ENCODE measurements at regions not wholly inside any gene's neighbourhood (a gene's known extent, or its start where the extent isn't known, plus 50 kb on each side); places are given as distances from the start of the nearest gene placed in this dataset.

- H3K27me3 Mint-ChIP-seq (ENCODE audit: low read depth): no peaks in the 10 kb centered on the region
- no peak overlapping the region for H3K4me3 Mint-ChIP-seq
- no peaks in the 10 kb centered on the region for H3K9me3 Mint-ChIP-seq
- no peaks in the 10 kb centered on the region for H3K36me3 Mint-ChIP-seq (ENCODE audit: low read depth)
- peak overlapping the region in 2 of 3 experiments; percentile 3 to 24 for H3K27ac Mint-ChIP-seq
- peaks cover 7% of the 10 kb centered on the region for H3K4me1 Mint-ChIP-seq
- no peak for TF ChIP-seq CTCF (IDR thresholded peaks at IDR 0.05; ENCODE audit: unreplicated experiment in 3 of 3)
These were observed 532.7 kb upstream of the ST8SIA4 start for GRCh38 chr5:101435768-101436167.

- Mint-ChIP-seq H3K4me3 (no peak overlapping the region), H3K4me1 (peaks cover 7% of the 10 kb centered on the region), H3K36me3 (ENCODE audit: low read depth) (no peaks in the 10 kb centered on the region), H3K9me3 (no peaks in the 10 kb centered on the region), H3K27me3 (ENCODE audit: low read depth) (no peaks in the 10 kb centered on the region), H3K27ac (no peak overlapping the region)
- no peak for TF ChIP-seq CTCF (IDR thresholded peaks at IDR 0.05; ENCODE audit: unreplicated experiment in 3 of 3)
These were observed 528.1 kb upstream of the ST8SIA4 start for GRCh38 chr5:101431201-101431600.

- Mint-ChIP-seq H3K27ac (no peak overlapping the region), H3K36me3 (ENCODE audit: low read depth) (no peaks in the 10 kb centered on the region), H3K4me3 (no peak overlapping the region), H3K4me1 (peaks cover 1% of the 10 kb centered on the region), H3K27me3 (ENCODE audit: low read depth) (no peaks in the 10 kb centered on the region), H3K9me3 (no peaks in the 10 kb centered on the region)
- no peak for TF ChIP-seq CTCF (IDR thresholded peaks at IDR 0.05; ENCODE audit: unreplicated experiment in 3 of 3)
These were observed 527.5 kb upstream of the ST8SIA4 start for GRCh38 chr5:101430551-101430950.

- H3K4me3 Mint-ChIP-seq: no peak overlapping the region
- no peaks in the 10 kb centered on the region for H3K4me1 Mint-ChIP-seq
- H3K9me3 Mint-ChIP-seq: no peaks in the 10 kb centered on the region
- H3K36me3 Mint-ChIP-seq (ENCODE audit: low read depth): no peaks in the 10 kb centered on the region
- H3K27ac Mint-ChIP-seq: no peak overlapping the region
- H3K27me3 Mint-ChIP-seq (ENCODE audit: low read depth): no peaks in the 10 kb centered on the region
- no peak for TF ChIP-seq CTCF (IDR thresholded peaks at IDR 0.05; ENCODE audit: unreplicated experiment in 3 of 3)
These were observed 526.2 kb upstream of the ST8SIA4 start for GRCh38 chr5:101429241-101429640.

GRCh38 chr5:101425339-101425859 lies 522.3 kb upstream of the ST8SIA4 start:
- Mint-ChIP-seq H3K27ac (no peak overlapping the region), H3K4me1 (no peaks in the 10 kb centered on the region), H3K36me3 (ENCODE audit: low read depth) (no peaks in the 10 kb centered on the region), H3K4me3 (no peak overlapping the region), H3K9me3 (no peaks in the 10 kb centered on the region), H3K27me3 (ENCODE audit: low read depth) (no peaks in the 10 kb centered on the region)
- no peak for TF ChIP-seq CTCF (IDR thresholded peaks at IDR 0.05; ENCODE audit: unreplicated experiment in 3 of 3)

GRCh38 chr5:101424530-101425175 lies 521.6 kb upstream of the ST8SIA4 start:
- H3K9me3 Mint-ChIP-seq: no peaks in the 10 kb centered on the region
- no peaks in the 10 kb centered on the region for H3K4me1 Mint-ChIP-seq
- no peak for TF ChIP-seq CTCF (IDR thresholded peaks at IDR 0.05; ENCODE audit: unreplicated experiment in 3 of 3)
- no peaks in the 10 kb centered on the region for H3K27me3 Mint-ChIP-seq (ENCODE audit: low read depth)
- no peak overlapping the region for H3K4me3 Mint-ChIP-seq
- no peaks in the 10 kb centered on the region for H3K36me3 Mint-ChIP-seq (ENCODE audit: low read depth)
- no peak overlapping the region for H3K27ac Mint-ChIP-seq
